ENCODE measurements at regions not wholly inside any gene's neighbourhood (a gene's known extent, or its start where the extent isn't known, plus 50 kb on each side); places are given as distances from the start of the nearest gene placed in this dataset.

- peak; percentile 35 for DNase-seq
- H3K27me3 ChIP-seq (ENCODE audit: insufficient read depth, low read depth, severe bottlenecking), result no peaks in the 10 kb centered on the region
- TF ChIP-seq CTCF (IDR thresholded peaks at IDR 0.05; ENCODE audit: low read depth, low read length), result peak; percentile 84
- peaks cover 3% of the 10 kb centered on the region for H3K9me3 ChIP-seq (ENCODE audit: severe bottlenecking)
- H3K4me3 ChIP-seq (ENCODE audit: low read depth, low read length), result no peak overlapping the region
- H3K27ac ChIP-seq, result no peak overlapping the region
- H3K36me3 ChIP-seq, result no peaks in the 10 kb centered on the region
Observed at GRCh38 chr22:27032091-27032761, 374.8 kb downstream of the MIAT start.

GRCh38 chr22:27041745-27042310, 384.4 kb downstream of the MIAT start:
- no peaks in the 10 kb centered on the region for H3K27me3 ChIP-seq (ENCODE audit: insufficient read depth, low read depth, severe bottlenecking)
- H3K4me3 ChIP-seq (ENCODE audit: low read depth, low read length), result no peak overlapping the region
- no peaks in the 10 kb centered on the region for H3K36me3 ChIP-seq
- no peak for DNase-seq
- no peak overlapping the region for H3K27ac ChIP-seq
- no peak for TF ChIP-seq CTCF (IDR thresholded peaks at IDR 0.05; ENCODE audit: low read depth, low read length)
- H3K9me3 ChIP-seq (ENCODE audit: severe bottlenecking), result no peaks in the 10 kb centered on the region

- no peak overlapping the region for H3K27ac ChIP-seq
- no peak for TF ChIP-seq CTCF (IDR thresholded peaks at IDR 0.05; ENCODE audit: low read depth, low read length)
- no peaks in the 10 kb centered on the region for H3K36me3 ChIP-seq
- H3K27me3 ChIP-seq (ENCODE audit: insufficient read depth, low read depth, severe bottlenecking), result no peaks in the 10 kb centered on the region
- H3K4me3 ChIP-seq (ENCODE audit: low read depth, low read length), result no peak overlapping the region
- no peak for DNase-seq
- no peaks in the 10 kb centered on the region for H3K9me3 ChIP-seq (ENCODE audit: severe bottlenecking)
Observed at GRCh38 chr22:27043262-27043661, 385.9 kb downstream of the MIAT start.

- no peaks in the 10 kb centered on the region for H3K36me3 ChIP-seq
- no peak for DNase-seq
- no peaks in the 10 kb centered on the region for H3K9me3 ChIP-seq (ENCODE audit: severe bottlenecking)
- H3K27me3 ChIP-seq (ENCODE audit: insufficient read depth, low read depth, severe bottlenecking), result no peaks in the 10 kb centered on the region
- no peak for TF ChIP-seq CTCF (IDR thresholded peaks at IDR 0.05; ENCODE audit: low read depth, low read length)
- no peak overlapping the region for H3K4me3 ChIP-seq (ENCODE audit: low read depth, low read length)
- H3K27ac ChIP-seq, result no peak overlapping the region
Observed at GRCh38 chr22:27045103-27045947, 387.9 kb downstream of the MIAT start.

- no peak for TF ChIP-seq CTCF (IDR thresholded peaks at IDR 0.05; ENCODE audit: low read depth, low read length)
- DNase-seq, result no peak
- Histone ChIP-seq H3K4me3 (ENCODE audit: low read depth, low read length) (no peak overlapping the region), H3K27me3 (ENCODE audit: insufficient read depth, low read depth, severe bottlenecking) (no peaks in the 10 kb centered on the region), H3K36me3 (no peaks in the 10 kb centered on the region), H3K9me3 (ENCODE audit: severe bottlenecking) (no peaks in the 10 kb centered on the region), H3K27ac (no peak overlapping the region)
Observed at GRCh38 chr22:27046086-27046485, 388.7 kb downstream of the MIAT start.
